Kidney epithelial cell (primary cell): ENCODE measurements at regions not wholly inside any gene's neighbourhood (a gene's known extent, or its start where the extent isn't known, plus 50 kb on each side); places are given as distances from the start of the nearest gene placed in this dataset.
"Not testable (repeated sequence)": the region's sequence is repeated elsewhere in the genome, so short reads cannot be mapped to it uniquely, and the experiment has no call there.

Source experiments
- DNase-seq: peaks from one replicate; pipeline ENCODE4 v3.0.0-alpha.2; 2010; ENCODE audit warnings: low read depth
- H3K27me3 ChIP-seq: 2 replicates; pipeline ENCODE4 v1.6.0; 2011; ENCODE audit warnings: low read length; ENCODE audit not compliant: control insufficient read depth, insufficient read depth
- H3K36me3 ChIP-seq: 2 replicates; pipeline ENCODE4 v1.5.1; 2011; ENCODE audit warnings: low read length; ENCODE audit not compliant: control insufficient read depth, insufficient read depth
- H3K4me3 ChIP-seq: 2 replicates; pipeline ENCODE4 v1.5.1; 2011; ENCODE audit warnings: low read depth, mild to moderate bottlenecking, control low read depth, low read length
- TF ChIP-seq, protein P1 (sequence below): IDR thresholded peaks from 2 replicates; pipeline ENCODE4 v1.5.1; 2011; ENCODE audit warnings: mild to moderate bottlenecking, moderate library complexity, low read length, control low read depth, inconsistent platforms; ENCODE audit not compliant: insufficient read depth, poor library complexity, severe bottlenecking

DNA sequence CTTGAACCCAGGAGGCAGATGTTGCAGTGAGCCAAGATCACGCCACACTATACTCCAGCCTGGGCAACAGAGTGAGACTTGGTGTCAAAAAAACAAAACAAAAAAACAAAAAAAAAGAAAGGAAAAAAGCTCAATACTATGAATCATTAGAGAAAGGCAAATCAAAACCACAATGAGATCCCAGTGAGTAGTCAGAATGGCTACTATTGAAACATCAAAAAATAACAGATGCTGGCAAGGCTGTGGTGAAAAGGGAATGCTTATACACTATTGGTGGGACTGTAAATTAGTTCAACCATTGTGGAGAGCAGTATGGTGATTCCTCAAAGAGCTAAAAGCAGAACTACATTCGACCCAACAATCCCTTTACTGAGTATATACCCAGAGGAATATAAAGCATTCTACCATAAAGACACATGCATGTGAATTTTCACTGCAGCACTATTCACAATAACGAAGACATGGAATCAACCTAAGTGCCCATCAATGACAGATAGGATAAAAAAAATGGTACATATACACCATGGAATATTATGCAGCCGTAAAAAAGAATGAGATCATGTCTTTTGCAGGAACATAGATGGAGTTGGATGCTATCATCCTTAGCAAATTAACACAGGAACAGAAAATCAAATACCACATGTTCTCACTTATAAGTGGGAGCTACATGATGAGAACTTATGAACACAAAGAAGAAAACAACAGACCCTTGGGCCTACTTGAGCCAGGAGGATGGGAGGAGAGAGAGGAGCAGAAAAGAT is 81.9 kb upstream of the ARRDC3 start:
- Histone ChIP-seq H3K4me3 (no peak overlapping the region), H3K36me3 (no peaks in the 10 kb centered on the region), H3K27me3 (no peaks in the 10 kb centered on the region)
- TF ChIP-seq, protein P1, sequence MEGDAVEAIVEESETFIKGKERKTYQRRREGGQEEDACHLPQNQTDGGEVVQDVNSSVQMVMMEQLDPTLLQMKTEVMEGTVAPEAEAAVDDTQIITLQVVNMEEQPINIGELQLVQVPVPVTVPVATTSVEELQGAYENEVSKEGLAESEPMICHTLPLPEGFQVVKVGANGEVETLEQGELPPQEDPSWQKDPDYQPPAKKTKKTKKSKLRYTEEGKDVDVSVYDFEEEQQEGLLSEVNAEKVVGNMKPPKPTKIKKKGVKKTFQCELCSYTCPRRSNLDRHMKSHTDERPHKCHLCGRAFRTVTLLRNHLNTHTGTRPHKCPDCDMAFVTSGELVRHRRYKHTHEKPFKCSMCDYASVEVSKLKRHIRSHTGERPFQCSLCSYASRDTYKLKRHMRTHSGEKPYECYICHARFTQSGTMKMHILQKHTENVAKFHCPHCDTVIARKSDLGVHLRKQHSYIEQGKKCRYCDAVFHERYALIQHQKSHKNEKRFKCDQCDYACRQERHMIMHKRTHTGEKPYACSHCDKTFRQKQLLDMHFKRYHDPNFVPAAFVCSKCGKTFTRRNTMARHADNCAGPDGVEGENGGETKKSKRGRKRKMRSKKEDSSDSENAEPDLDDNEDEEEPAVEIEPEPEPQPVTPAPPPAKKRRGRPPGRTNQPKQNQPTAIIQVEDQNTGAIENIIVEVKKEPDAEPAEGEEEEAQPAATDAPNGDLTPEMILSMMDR, result no peak
- no peak for DNase-seq

- Histone ChIP-seq H3K4me3 (no peak overlapping the region), H3K36me3 (no peaks in the 10 kb centered on the region), H3K27me3 (no peaks in the 10 kb centered on the region)
- no peak for DNase-seq
- TF ChIP-seq, protein P1, result no peak
Measured at GRCh38 chr5:91457681-91458058, 74.6 kb upstream of the ARRDC3 start.

- DNase-seq, result no peak
- TF ChIP-seq, protein P1, result no peak
- Histone ChIP-seq H3K4me3 (no peak overlapping the region), H3K27me3 (no peaks in the 10 kb centered on the region), H3K36me3 (no peaks in the 10 kb centered on the region)
Measured at GRCh38 chr5:91456928-91457680, 74.0 kb upstream of the ARRDC3 start.

DNA sequence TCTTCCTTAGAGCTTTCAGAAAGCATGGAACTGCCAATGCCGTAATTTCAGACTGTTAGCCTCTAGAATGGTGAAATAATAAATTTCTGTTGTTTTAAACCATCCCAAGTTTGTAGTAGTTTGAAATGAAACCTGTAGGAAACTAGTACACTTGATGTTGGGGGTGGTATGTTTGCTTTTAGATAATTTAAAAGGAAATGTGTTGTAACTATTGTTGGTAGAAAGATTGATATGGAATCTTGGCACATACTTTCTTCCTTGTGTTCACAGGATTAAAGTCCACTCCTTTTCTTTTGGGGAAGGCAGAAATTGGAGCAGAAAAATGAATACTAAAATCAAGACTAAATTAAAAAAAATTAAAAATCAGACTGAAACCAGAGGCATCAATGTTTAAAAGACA is 66.0 kb upstream of the ARRDC3 start:
- H3K4me3 ChIP-seq, result no peak overlapping the region
- TF ChIP-seq, protein P1, result no peak
- H3K36me3 ChIP-seq, result no peaks in the 10 kb centered on the region
- H3K27me3 ChIP-seq, result no peaks in the 10 kb centered on the region
- DNase-seq, result no peak

DNA sequence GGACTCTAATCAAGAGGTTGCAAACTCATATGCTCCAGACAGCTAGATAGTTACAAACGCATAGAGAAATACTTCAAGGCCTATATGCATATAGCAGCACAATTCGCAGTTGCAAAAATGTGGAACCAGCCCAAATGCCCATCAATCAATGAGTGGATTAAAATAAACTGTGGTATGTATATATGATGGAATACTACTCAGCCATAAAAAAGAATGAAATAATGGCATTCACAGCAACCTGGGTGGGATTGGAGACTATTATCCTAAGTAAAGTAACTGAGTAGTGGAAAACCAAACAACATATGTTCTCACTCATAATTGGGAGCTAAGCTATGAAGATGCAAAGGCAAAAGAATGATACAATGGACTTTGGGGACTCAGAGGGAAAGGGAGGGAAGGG is 65.0 kb upstream of the ARRDC3 start:
- H3K27me3 ChIP-seq, DNase-seq, H3K4me3 ChIP-seq, H3K36me3 ChIP-seq: not testable (repeated sequence)

GRCh38 chr5:91446880-91447279 is 63.8 kb upstream of the ARRDC3 start:
- H3K4me3 ChIP-seq, H3K36me3 ChIP-seq, DNase-seq, H3K27me3 ChIP-seq: not testable (repeated sequence)
